Stimulated activated CD4-positive, alpha-beta T cell treated with anti-CD3 and anti-CD28 coated beads, Interleukin-12 subunit alpha, Interleukin-12 subunit beta, amount 100 ng/mL, for 24 hours (primary cell): ENCODE measurements at regions not wholly inside any gene's neighbourhood (a gene's known extent, or its start where the extent isn't known, plus 50 kb on each side); places are given as distances from the start of the nearest gene placed in this dataset.

Source experiments
- DNase-seq, 2 experiments: peaks; one replicate each; pipeline ENCODE4 v3.0.0-alpha.2; 2020; ENCODE audit warnings: low read depth in 2 of 2

- no peak for DNase-seq
Measured at GRCh38 chr5:10876006-10876744, 115.1 kb upstream of the DAP start.

GRCh38 chr5:10875201-10875768 lies 114.3 kb upstream of the DAP start:
- no peak for DNase-seq

- no peak for DNase-seq
Measured at GRCh38 chr5:10874541-10874940, 113.5 kb upstream of the DAP start.

GRCh38 chr5:10870791-10871190 lies 109.8 kb upstream of the DAP start:
- no peak for DNase-seq

- DNase-seq: no peak
Measured at GRCh38 chr5:10868956-10869355, 107.9 kb upstream of the DAP start.

- no peak for DNase-seq
Measured at GRCh38 chr5:10867389-10868303, 106.6 kb upstream of the DAP start.

- DNase-seq: no peak
Measured at GRCh38 chr5:10866913-10867312, 105.9 kb upstream of the DAP start.

GRCh38 chr5:10863763-10864383 lies 102.8 kb upstream of the DAP start:
- DNase-seq: peak; percentile 23 to 53

GRCh38 chr5:10862085-10862484 lies 101.1 kb upstream of the DAP start:
- DNase-seq: no peak

GRCh38 chr5:10861423-10861790 lies 100.4 kb upstream of the DAP start:
- no peak for DNase-seq

- DNase-seq: no peak
Measured at GRCh38 chr5:10860645-10861422, 99.8 kb upstream of the DAP start.

GRCh38 chr5:10860196-10860543 lies 99.1 kb upstream of the DAP start:
- DNase-seq: no peak

GRCh38 chr5:10859393-10860195 lies 98.6 kb upstream of the DAP start:
- DNase-seq: no peak

GRCh38 chr5:10858945-10859344 lies 97.9 kb upstream of the DAP start:
- DNase-seq: no peak

GRCh38 chr5:10858307-10858706 lies 97.3 kb upstream of the DAP start:
- DNase-seq: no peak

- no peak for DNase-seq
Measured at GRCh38 chr5:10857338-10857733, 96.3 kb upstream of the DAP start.

GRCh38 chr5:10856683-10857337 lies 95.8 kb upstream of the DAP start:
- peak in 1 of 2 experiments; percentile 29 for DNase-seq

- no peak for DNase-seq
Measured at GRCh38 chr5:10856071-10856470, 95.0 kb upstream of the DAP start.

- DNase-seq: no peak
Measured at GRCh38 chr5:10854506-10855277, 93.7 kb upstream of the DAP start.
